GM12864 (cell line): ENCODE measurements at regions not wholly inside any gene's neighbourhood (a gene's known extent, or its start where the extent isn't known, plus 50 kb on each side); places are given as distances from the start of the nearest gene placed in this dataset.

ENCODE experiments used
- DNase-seq: peaks from one replicate; pipeline ENCODE4 v3.0.0-alpha.2; 2011; ENCODE audit warnings: low read depth
- H3K4me3 ChIP-seq: 2 replicates; pipeline ENCODE4 v1.5.1; 2011; ENCODE audit warnings: mild to moderate bottlenecking, low read depth, low read length, control low read depth
- CTCF ChIP-seq: IDR thresholded peaks from 2 replicates; pipeline ENCODE4 v1.5.1; 2011; ENCODE audit warnings: low read depth, mild to moderate bottlenecking, moderate library complexity, low read length, control low read depth, inconsistent platforms; ENCODE audit errors: missing control alignments

GRCh38 chr13:77412116-77412635, 85.3 kb upstream of the MYCBP2 start:
- no peak for TF ChIP-seq CTCF
- no peak for DNase-seq
- H3K4me3 ChIP-seq, result no peak overlapping the region

GRCh38 chr13:77409412-77409811, 82.5 kb upstream of the MYCBP2 start:
- no peak for DNase-seq
- TF ChIP-seq CTCF, result no peak

GRCh38 chr13:77406644-77407440, 79.9 kb upstream of the MYCBP2 start:
- no peak overlapping the region for H3K4me3 ChIP-seq
- TF ChIP-seq CTCF, result no peak
- no peak for DNase-seq

More at GRCh38 chr13:77409412-77409811, 82.5 kb upstream of the MYCBP2 start:
- no peak overlapping the region for H3K4me3 ChIP-seq

GRCh38 chr13:77398825-77399620, 72.1 kb upstream of the MYCBP2 start:
- TF ChIP-seq CTCF, result no peak
- H3K4me3 ChIP-seq, result no peak overlapping the region

GRCh38 chr13:77397636-77398035, 70.7 kb upstream of the MYCBP2 start:
- no peak for DNase-seq

More at GRCh38 chr13:77398825-77399620, 72.1 kb upstream of the MYCBP2 start:
- DNase-seq, result no peak

GRCh38 chr13:77391475-77391874, 64.6 kb upstream of the MYCBP2 start:
- no peak for TF ChIP-seq CTCF
- H3K4me3 ChIP-seq, result no peak overlapping the region
- DNase-seq, result no peak

More at GRCh38 chr13:77397636-77398035, 70.7 kb upstream of the MYCBP2 start:
- no peak overlapping the region for H3K4me3 ChIP-seq
- no peak for TF ChIP-seq CTCF
